IMR-90 (cell line): ENCODE measurements at regions not wholly inside any gene's neighbourhood (a gene's known extent, or its start where the extent isn't known, plus 50 kb on each side); places are given as distances from the start of the nearest gene placed in this dataset.

Experiments used
- ATAC-seq: fragments of 200-7000 bp; cut with Tn5 transposase; 2 replicates; pipeline ENCODE4 v1.9.1; 2020; ENCODE audit warnings: low read depth, mild to moderate bottlenecking, moderate library complexity
- BruUV-seq: library from RNA; stranded (reverse); fragments of 400-500 nt; replicated peaks from 2 replicates; lab custom pipeline; 2021; lab: Mats Ljungman, UMichigan
- CTCF ChIA-PET: fragments of 300-600 bp; formaldehyde crosslinking; extraction: SDS; loops from one replicate; lab custom pipeline; 2021; ENCODE audit warnings: antibody characterized with exemption; lab: Yijun Ruan, JAX
- POLR2A ChIA-PET: fragments of 300-600 bp; sonication (Branson Sonifier 250); formaldehyde crosslinking; loops from one replicate; lab custom pipeline; 2022; ENCODE audit warnings: antibody characterized with exemption; ENCODE audit not compliant: unreplicated experiment; lab: Charles Lee
- DNase-seq: peaks from one replicate; pipeline ENCODE4 v3.0.0; 2013
- H2AFZ ChIP-seq: replicated peaks from 2 replicates; pipeline ENCODE3; 2013; ENCODE audit warnings: low read length, mild to moderate bottlenecking; ENCODE audit not compliant: poor library complexity
- H2AK5ac ChIP-seq: 2 replicates; pipeline ENCODE4 v1.6.1; 2013; ENCODE audit warnings: low read depth, low read length, inconsistent platforms
- H2AK9ac ChIP-seq: replicated peaks from 2 replicates; pipeline ENCODE3; 2013; ENCODE audit warnings: mild to moderate bottlenecking, low read depth, low read length, moderate library complexity; ENCODE audit not compliant: poor library complexity
- H2BK120ac ChIP-seq: 2 replicates; pipeline ENCODE4 v1.6.1; 2013; ENCODE audit warnings: low read depth, low read length, inconsistent platforms
- H2BK15ac ChIP-seq: 3 replicates; pipeline ENCODE4 v1.6.1; 2013; ENCODE audit warnings: low read depth, low read length, inconsistent platforms
- H2BK20ac ChIP-seq: 2 replicates; pipeline ENCODE4 v1.6.1; 2013; ENCODE audit warnings: low read depth, mild to moderate bottlenecking, inconsistent platforms, low read length, moderate library complexity
- H2BK5ac ChIP-seq: 2 replicates; pipeline ENCODE4 v1.6.1; 2013; ENCODE audit warnings: mild to moderate bottlenecking, low read depth, low read length, inconsistent platforms; ENCODE audit not compliant: poor library complexity, severe bottlenecking
- H3K14ac ChIP-seq: replicated peaks from 2 replicates; pipeline ENCODE4 v1.6.1; 2013; ENCODE audit warnings: low read depth, low read length, inconsistent platforms
- H3K18ac ChIP-seq: 2 replicates; pipeline ENCODE4 v1.6.1; 2013; ENCODE audit warnings: low read depth, low read length, control low read depth
- H3K23ac ChIP-seq: 2 replicates; pipeline ENCODE4 v1.6.1; 2013; ENCODE audit warnings: low read depth, low read length, inconsistent platforms
- H3K27ac ChIP-seq: 2 replicates; pipeline ENCODE4 v1.5.1; 2013; ENCODE audit warnings: mild to moderate bottlenecking, control low read depth, low read length; ENCODE audit not compliant: insufficient read depth
- H3K27me3 ChIP-seq: 2 replicates; pipeline ENCODE4 v1.6.1; 2013; ENCODE audit warnings: low read length; ENCODE audit not compliant: control insufficient read depth, insufficient read depth
- H3K36me3 ChIP-seq: 2 replicates; pipeline ENCODE4 v1.6.1; 2013; ENCODE audit warnings: low read length, mixed read lengths; ENCODE audit not compliant: control insufficient read depth, insufficient read depth
- H3K4ac ChIP-seq: 2 replicates; pipeline ENCODE4 v1.6.1; 2013; ENCODE audit warnings: low read depth, low read length, inconsistent platforms
- H3K4me1 ChIP-seq: 2 replicates; pipeline ENCODE4 v1.6.1; 2013; ENCODE audit warnings: low read length, mixed read lengths; ENCODE audit not compliant: control insufficient read depth, insufficient read depth
- H3K4me2 ChIP-seq: 2 replicates; pipeline ENCODE4 v1.6.1; 2013; ENCODE audit warnings: low read depth, mild to moderate bottlenecking, control low read depth, low read length, moderate library complexity
- H3K4me3 ChIP-seq: 2 replicates; pipeline ENCODE4 v1.5.1; 2013; ENCODE audit warnings: low read depth, mild to moderate bottlenecking, control low read depth, low read length, moderate library complexity; ENCODE audit not compliant: insufficient read depth
- H3K56ac ChIP-seq: 2 replicates; pipeline ENCODE4 v1.6.1; 2013; ENCODE audit warnings: low read length, inconsistent platforms; ENCODE audit not compliant: insufficient read depth; ENCODE audit errors: extremely low read depth
- H3K79me1 ChIP-seq, 2 experiments: 2 replicates each; pipeline ENCODE4 v1.6.1; 2013; ENCODE audit warnings: low read length in 2 of 2, inconsistent platforms in 1 of 2, low read depth in 1 of 2
- H3K9ac ChIP-seq: 2 replicates; pipeline ENCODE4 v1.6.1; 2013; ENCODE audit warnings: low read depth, low read length, control low read depth
- H3K9me1 ChIP-seq: 2 replicates; pipeline ENCODE4 v1.6.1; 2013; ENCODE audit warnings: low read length, inconsistent platforms; ENCODE audit not compliant: insufficient read depth
- H3K9me3 ChIP-seq: 2 replicates; pipeline ENCODE4 v1.6.1; 2013; ENCODE audit warnings: low read length; ENCODE audit not compliant: control insufficient read depth, insufficient read depth
- H4K20me1 ChIP-seq: 2 replicates; pipeline ENCODE4 v1.6.1; 2013; ENCODE audit warnings: low read length, inconsistent platforms; ENCODE audit not compliant: insufficient read depth
- H4K5ac ChIP-seq: 2 replicates; pipeline ENCODE4 v1.6.1; 2013; ENCODE audit warnings: mild to moderate bottlenecking, low read depth, low read length, control low read depth
- H4K8ac ChIP-seq, 2 experiments: 2 replicates each; pipeline ENCODE4 v1.6.1; 2013; ENCODE audit warnings: low read depth in 2 of 2, low read length in 2 of 2, control low read depth in 1 of 2, inconsistent platforms in 1 of 2
- H4K91ac ChIP-seq: 2 replicates; pipeline ENCODE4 v1.6.1; 2013; ENCODE audit warnings: low read depth, low read length, inconsistent platforms; ENCODE audit not compliant: insufficient read depth
- BHLHE40 ChIP-seq: fragments of 150-350 bp; IDR thresholded peaks from 2 replicates; pipeline ENCODE4 v1.6.1; 2016; ENCODE audit warnings: mild to moderate bottlenecking, low read depth, low read length
- CHD1 ChIP-seq: IDR thresholded peaks from 2 replicates; pipeline ENCODE4 v1.6.1; 2012; ENCODE audit warnings: low read depth, low read length, improper control_type of control experiment
- FOS ChIP-seq: fragments of 150-350 bp; IDR thresholded peaks from 2 replicates; pipeline ENCODE4 v1.6.1; 2016; ENCODE audit warnings: low read depth, low read length
- MAFK ChIP-seq: IDR thresholded peaks from 2 replicates; pipeline ENCODE4 v1.6.1; 2012; ENCODE audit warnings: low read depth, low read length, improper control_type of control experiment
- MAZ ChIP-seq: IDR thresholded peaks from 2 replicates; pipeline ENCODE4 v1.6.1; 2012; ENCODE audit warnings: low read depth, mild to moderate bottlenecking, low read length, improper control_type of control experiment, moderate library complexity, borderline replicate concordance
- NFE2L2 ChIP-seq: fragments of 150-350 bp; IDR thresholded peaks from 2 replicates; pipeline ENCODE4 v1.6.1; 2016; ENCODE audit warnings: low read depth, mild to moderate bottlenecking, low read length
- RAD21 ChIP-seq: IDR thresholded peaks from 2 replicates; pipeline ENCODE4 v1.6.1; 2012; ENCODE audit warnings: low read length, improper control_type of control experiment
- RCOR1 ChIP-seq: IDR thresholded peaks from 2 replicates; pipeline ENCODE4 v1.6.1; 2012; ENCODE audit warnings: mild to moderate bottlenecking, low read length, improper control_type of control experiment; ENCODE audit not compliant: insufficient replicate concordance
- RFX5 ChIP-seq: IDR thresholded peaks from 2 replicates; pipeline ENCODE4 v1.8.0; 2012; ENCODE audit warnings: low read depth, mild to moderate bottlenecking, low read length, moderate library complexity
- SMC3 ChIP-seq: fragments of 150-350 bp; IDR thresholded peaks from 2 replicates; pipeline ENCODE4 v1.6.1; 2016; ENCODE audit warnings: low read depth, mild to moderate bottlenecking, antibody characterized with exemption, low read length, moderate library complexity
- dilution Hi-C: fragments of 300-500 bp; cut with HindIII; formaldehyde crosslinking; loops from one replicate; pipeline ENCODE4 v1.14.3; 2018; ENCODE audit warnings: low sequenced_read_pairs; ENCODE audit not compliant: unreplicated experiment
- in situ Hi-C: fragments of 300-500 bp; cut with MboI; formaldehyde crosslinking; loops from 3 replicates; pipeline ENCODE4 v1.14.3; 2019; ENCODE audit warnings: low sequenced_read_pairs, inconsistent platforms, mixed read lengths
- intact Hi-C: fragments of 100-400 bp; cut with micrococcal nuclease; formaldehyde crosslinking; loops from 2 replicates; pipeline ENCODE4 v1.10.0; 2022
- TF ChIP-seq, protein P1 (sequence below): fragments of 150-350 bp; IDR thresholded peaks from 2 replicates; pipeline ENCODE4 v1.6.1; 2016; ENCODE audit warnings: low read depth, mild to moderate bottlenecking, low read length, moderate library complexity, borderline replicate concordance

DNA sequence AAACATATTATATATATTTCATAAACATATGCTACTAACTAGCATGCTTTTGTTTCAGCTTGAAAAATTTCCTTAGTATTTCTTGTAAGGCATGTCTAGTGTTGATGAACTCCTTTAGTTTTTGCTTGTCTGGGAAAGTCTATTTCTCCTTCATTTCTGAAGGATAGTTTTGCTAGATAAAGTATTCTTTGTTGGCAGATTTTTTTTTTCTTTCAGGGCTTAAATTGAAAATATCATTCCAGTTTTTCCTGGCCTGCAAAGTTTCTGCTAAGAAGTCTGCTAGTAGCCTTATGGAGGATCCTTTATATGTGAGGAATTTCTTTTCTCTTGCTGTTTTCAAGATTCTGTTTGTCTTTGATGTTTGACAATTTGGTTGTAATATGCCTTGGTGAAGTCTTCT is 183.5 kb downstream of the SLC4A3 start:
- Histone ChIP-seq H3K9me1 (no peaks in the 10 kb centered on the region), H3K27me3 (no peaks in the 10 kb centered on the region), H2AK9ac (no peak overlapping the region), H3K27ac (no peak overlapping the region), H3K18ac (no peak overlapping the region), H4K5ac (no peak overlapping the region), H3K23ac (no peak overlapping the region), H2BK15ac (no peak overlapping the region), H3K9ac (no peak overlapping the region), H4K20me1 (no peaks in the 10 kb centered on the region), H3K4me3 (no peak overlapping the region), H2BK120ac (no peak overlapping the region), H4K8ac (no peak overlapping the region), H3K9me3 (no peaks in the 10 kb centered on the region), H3K14ac (no peak overlapping the region), H2AFZ (no peak overlapping the region), H3K79me1 (no peaks in the 10 kb centered on the region), H3K36me3 (no peaks in the 10 kb centered on the region), H3K56ac (no peak overlapping the region), H3K4me2 (no peak overlapping the region), H4K91ac (no peak overlapping the region), H2BK20ac (no peak overlapping the region), H3K4ac (no peak overlapping the region), H2AK5ac (no peak overlapping the region), H2BK5ac (no peak overlapping the region), H3K4me1 (no peaks in the 10 kb centered on the region)
- BruUV-seq = no TSS peak
- no peak for ATAC-seq
- ChIA-PET CTCF (no interaction called here), POLR2A (no interaction called here)
- no peak for DNase-seq
- intact Hi-C loops = no loop called here
- TF ChIP-seq MAZ (no peak), SMC3 (no peak), RCOR1 (no peak), BHLHE40 (no peak), RFX5 (no peak), CHD1 (no peak), FOS (no peak), MAFK (no peak), NFE2L2 (no peak), RAD21 (no peak)
- TF ChIP-seq, protein P1, sequence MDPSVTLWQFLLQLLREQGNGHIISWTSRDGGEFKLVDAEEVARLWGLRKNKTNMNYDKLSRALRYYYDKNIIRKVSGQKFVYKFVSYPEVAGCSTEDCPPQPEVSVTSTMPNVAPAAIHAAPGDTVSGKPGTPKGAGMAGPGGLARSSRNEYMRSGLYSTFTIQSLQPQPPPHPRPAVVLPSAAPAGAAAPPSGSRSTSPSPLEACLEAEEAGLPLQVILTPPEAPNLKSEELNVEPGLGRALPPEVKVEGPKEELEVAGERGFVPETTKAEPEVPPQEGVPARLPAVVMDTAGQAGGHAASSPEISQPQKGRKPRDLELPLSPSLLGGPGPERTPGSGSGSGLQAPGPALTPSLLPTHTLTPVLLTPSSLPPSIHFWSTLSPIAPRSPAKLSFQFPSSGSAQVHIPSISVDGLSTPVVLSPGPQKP = no peak
- in situ Hi-C loops = no loop called here
- dilution Hi-C loops = no loop called here
